ENCODE measurements at regions not wholly inside any gene's neighbourhood (a gene's known extent, or its start where the extent isn't known, plus 50 kb on each side); places are given as distances from the start of the nearest gene placed in this dataset.

GRCh38 chr15:35320158-35320780 lies 225.7 kb downstream of the DPH6 start:
- no peaks in the 10 kb centered on the region for H3K27me3 ChIP-seq (replicated peaks; ENCODE audit: insufficient read depth)
- H3K79me2 ChIP-seq (ENCODE audit: insufficient read depth) = no peaks in the 10 kb centered on the region
- no peaks in the 10 kb centered on the region for H3F3A ChIP-seq (ENCODE audit: insufficient read depth)
- in situ Hi-C loops (cut with MboI) = no loop called here
- no peaks in the 10 kb centered on the region for H3K36me3 ChIP-seq (ENCODE audit: low read depth)
- no peak overlapping the region for H2AFZ ChIP-seq
- H3K4me1 ChIP-seq (ENCODE audit: insufficient read depth) = no peaks in the 10 kb centered on the region
- WGBS, 2 experiments (ENCODE audit: low coverage in 1 of 2, low lambda C conversion rate in 2 of 2, missing lambda C conversion rate in 2 of 2) = 70 to 72% methylated on average over 5 of the region's 5 CpGs
- no peak overlapping the region for H3K9ac ChIP-seq
- H3K9me3 ChIP-seq (ENCODE audit: low read depth) = no peaks in the 10 kb centered on the region
- no peak overlapping the region for H3K4me2 ChIP-seq (ENCODE audit: unreplicated experiment)
- H3K9me2 ChIP-seq (ENCODE audit: insufficient read depth) = no peaks in the 10 kb centered on the region
- H3K27ac ChIP-seq = no peak overlapping the region
- H4K20me1 ChIP-seq (ENCODE audit: insufficient read depth) = no peaks in the 10 kb centered on the region
- no peak for DNase-seq
- no peak for TF ChIP-seq EZH2phosphoT487 (IDR thresholded peaks at IDR 0.05; ENCODE audit: insufficient read depth, low read depth)
- TF ChIP-seq EZH2 (IDR thresholded peaks at IDR 0.05; ENCODE audit: insufficient read depth, poor library complexity, severe bottlenecking) = no peak
- H3K4me3 ChIP-seq = no peak overlapping the region

GRCh38 chr15:35319354-35319753 lies 226.6 kb downstream of the DPH6 start:
- Histone ChIP-seq H3K4me1 (ENCODE audit: insufficient read depth) (no peaks in the 10 kb centered on the region), H4K20me1 (ENCODE audit: insufficient read depth) (no peaks in the 10 kb centered on the region), H3F3A (ENCODE audit: insufficient read depth) (no peaks in the 10 kb centered on the region), H3K4me3 (no peak overlapping the region), H3K9ac (no peak overlapping the region), H3K79me2 (ENCODE audit: insufficient read depth) (no peaks in the 10 kb centered on the region), H3K27me3 (replicated peaks; ENCODE audit: insufficient read depth) (no peaks in the 10 kb centered on the region), H2AFZ (no peak overlapping the region), H3K36me3 (ENCODE audit: low read depth) (no peaks in the 10 kb centered on the region), H3K9me3 (ENCODE audit: low read depth) (no peaks in the 10 kb centered on the region), H3K27ac (no peak overlapping the region), H3K4me2 (ENCODE audit: unreplicated experiment) (no peak overlapping the region), H3K9me2 (ENCODE audit: insufficient read depth) (no peaks in the 10 kb centered on the region)
- no peak for TF ChIP-seq EZH2 (IDR thresholded peaks at IDR 0.05; ENCODE audit: insufficient read depth, poor library complexity, severe bottlenecking)
- in situ Hi-C loops (cut with MboI) = no loop called here
- no peak for DNase-seq
- 91 to 92% methylated on average over 8 of the region's 8 CpGs for WGBS, 2 experiments (ENCODE audit: low coverage in 1 of 2, low lambda C conversion rate in 2 of 2, missing lambda C conversion rate in 2 of 2)

GRCh38 chr15:35317217-35317616 lies 228.7 kb downstream of the DPH6 start:
- Histone ChIP-seq H3K4me1 (ENCODE audit: insufficient read depth) (no peaks in the 10 kb centered on the region), H3K27ac (no peak overlapping the region), H3K9me2 (ENCODE audit: insufficient read depth) (no peaks in the 10 kb centered on the region), H4K20me1 (ENCODE audit: insufficient read depth) (no peaks in the 10 kb centered on the region), H2AFZ (no peak overlapping the region), H3K9me3 (ENCODE audit: low read depth) (no peaks in the 10 kb centered on the region), H3K36me3 (ENCODE audit: low read depth) (no peaks in the 10 kb centered on the region), H3F3A (ENCODE audit: insufficient read depth) (no peaks in the 10 kb centered on the region), H3K27me3 (replicated peaks; ENCODE audit: insufficient read depth) (no peaks in the 10 kb centered on the region), H3K4me3 (no peak overlapping the region), H3K4me2 (ENCODE audit: unreplicated experiment) (no peak overlapping the region), H3K79me2 (ENCODE audit: insufficient read depth) (no peaks in the 10 kb centered on the region), H3K9ac (no peak overlapping the region)
- DNase-seq = no peak
- TF ChIP-seq EZH2phosphoT487 (IDR thresholded peaks at IDR 0.05; ENCODE audit: insufficient read depth, low read depth) (no peak), EZH2 (IDR thresholded peaks at IDR 0.05; ENCODE audit: insufficient read depth, poor library complexity, severe bottlenecking) (no peak)
- in situ Hi-C loops (cut with MboI) = no loop called here

GRCh38 chr15:35312344-35312743 lies 227.2 kb upstream of the NANOGP8 start:
- Histone ChIP-seq H3K79me2 (ENCODE audit: insufficient read depth) (no peaks in the 10 kb centered on the region), H3K9me3 (ENCODE audit: low read depth) (no peaks in the 10 kb centered on the region), H3K4me1 (ENCODE audit: insufficient read depth) (peaks cover 35% of the 10 kb centered on the region), H3K4me3 (no peak overlapping the region), H3K9ac (no peak overlapping the region), H3K27ac (no peak overlapping the region), H3F3A (ENCODE audit: insufficient read depth) (peaks cover 21% of the 10 kb centered on the region), H3K4me2 (ENCODE audit: unreplicated experiment) (no peak overlapping the region), H3K36me3 (ENCODE audit: low read depth) (no peaks in the 10 kb centered on the region), H3K27me3 (replicated peaks; ENCODE audit: insufficient read depth) (no peaks in the 10 kb centered on the region), H2AFZ (no peak overlapping the region), H3K9me2 (ENCODE audit: insufficient read depth) (no peaks in the 10 kb centered on the region), H4K20me1 (ENCODE audit: insufficient read depth) (no peaks in the 10 kb centered on the region)
- TF ChIP-seq EZH2 (IDR thresholded peaks at IDR 0.05; ENCODE audit: insufficient read depth, poor library complexity, severe bottlenecking) (no peak), EZH2phosphoT487 (IDR thresholded peaks at IDR 0.05; ENCODE audit: insufficient read depth, low read depth) (no peak)
- no peak for DNase-seq
- 50 to 57% methylated on average over 1 of the region's 1 CpG for WGBS, 2 experiments (ENCODE audit: low coverage in 1 of 2, low lambda C conversion rate in 2 of 2, missing lambda C conversion rate in 2 of 2)
- in situ Hi-C loops (cut with MboI) = no loop called here

GRCh38 chr15:35311615-35312014 lies 226.5 kb upstream of the NANOGP8 start:
- H3K4me1 ChIP-seq (ENCODE audit: insufficient read depth) = peaks cover 42% of the 10 kb centered on the region
- no peak overlapping the region for H3K9ac ChIP-seq
- no peaks in the 10 kb centered on the region for H3K9me2 ChIP-seq (ENCODE audit: insufficient read depth)
- in situ Hi-C loops (cut with MboI) = no loop called here
- no peak overlapping the region for H3K27ac ChIP-seq
- no peak overlapping the region for H3K4me2 ChIP-seq (ENCODE audit: unreplicated experiment)
- H3K9me3 ChIP-seq (ENCODE audit: low read depth) = no peaks in the 10 kb centered on the region
- H3K36me3 ChIP-seq (ENCODE audit: low read depth) = no peaks in the 10 kb centered on the region
- H3K79me2 ChIP-seq (ENCODE audit: insufficient read depth) = no peaks in the 10 kb centered on the region
- no peak for DNase-seq
- no peak overlapping the region for H2AFZ ChIP-seq
- H3F3A ChIP-seq (ENCODE audit: insufficient read depth) = peaks cover 29% of the 10 kb centered on the region
- no peaks in the 10 kb centered on the region for H4K20me1 ChIP-seq (ENCODE audit: insufficient read depth)
- H3K27me3 ChIP-seq (replicated peaks; ENCODE audit: insufficient read depth) = no peaks in the 10 kb centered on the region
- 15 to 16% methylated on average over 3 of the region's 3 CpGs for WGBS, 2 experiments (ENCODE audit: low coverage in 1 of 2, low lambda C conversion rate in 2 of 2, missing lambda C conversion rate in 2 of 2)
- TF ChIP-seq EZH2 (IDR thresholded peaks at IDR 0.05; ENCODE audit: insufficient read depth, poor library complexity, severe bottlenecking) (no peak), EZH2phosphoT487 (IDR thresholded peaks at IDR 0.05; ENCODE audit: insufficient read depth, low read depth) (no peak)
- H3K4me3 ChIP-seq = no peak overlapping the region

Data from GM23248 (cell line).